ENCODE measurements at regions not wholly inside any gene's neighbourhood (a gene's known extent, or its start where the extent isn't known, plus 50 kb on each side); places are given as distances from the start of the nearest gene placed in this dataset.

- no peak for DNase-seq
Measured at GRCh38 chr18:40708726-40709125, 1246.3 kb upstream of the PIK3C3 start.

GRCh38 chr18:40707797-40708196, 1247.2 kb upstream of the PIK3C3 start:
- no peak for DNase-seq

GRCh38 chr18:40698129-40698528, 1256.9 kb upstream of the PIK3C3 start:
- DNase-seq = no peak

GRCh38 chr18:40695526-40695925, 1259.5 kb upstream of the PIK3C3 start:
- DNase-seq = no peak

- no peak for DNase-seq
Measured at GRCh38 chr18:40692871-40693270, 1262.2 kb upstream of the PIK3C3 start.

- no peak for DNase-seq
Measured at GRCh38 chr18:40690062-40690461, 1265.0 kb upstream of the PIK3C3 start.

GRCh38 chr18:40687399-40687798, 1267.6 kb upstream of the PIK3C3 start:
- no peak for DNase-seq

- DNase-seq = no peak
Measured at GRCh38 chr18:40686836-40687235, 1268.2 kb upstream of the PIK3C3 start.

GRCh38 chr18:40685219-40685618, 1269.8 kb upstream of the PIK3C3 start:
- no peak for DNase-seq

- no peak for DNase-seq
Measured at GRCh38 chr18:40678318-40678717, 1276.7 kb upstream of the PIK3C3 start.

GRCh38 chr18:40676668-40677067, 1278.4 kb upstream of the PIK3C3 start:
- no peak for DNase-seq

GRCh38 chr18:40673150-40673549, 1281.9 kb upstream of the PIK3C3 start:
- no peak for DNase-seq

- no peak for DNase-seq
Measured at GRCh38 chr18:40672590-40672989, 1282.4 kb upstream of the PIK3C3 start.

GRCh38 chr18:40670668-40671375, 1284.2 kb upstream of the PIK3C3 start:
- DNase-seq = no peak

GRCh38 chr18:40662898-40663437, 1292.1 kb upstream of the PIK3C3 start:
- DNase-seq = no peak

GRCh38 chr18:40653682-40654081, 1301.4 kb upstream of the PIK3C3 start:
- DNase-seq = no peak

GRCh38 chr18:40652321-40652720, 1302.7 kb upstream of the PIK3C3 start:
- no peak for DNase-seq

- DNase-seq = no peak
Measured at GRCh38 chr18:40651163-40651562, 1303.9 kb upstream of the PIK3C3 start.

GRCh38 chr18:40642692-40643229, 1312.3 kb upstream of the PIK3C3 start:
- DNase-seq = no peak

GRCh38 chr18:40631319-40631718, 1323.7 kb upstream of the PIK3C3 start:
- DNase-seq = no peak

GRCh38 chr18:40630496-40630895, 1324.5 kb upstream of the PIK3C3 start:
- no peak for DNase-seq

- DNase-seq = no peak
Measured at GRCh38 chr18:40624959-40625358, 1330.1 kb upstream of the PIK3C3 start.

GRCh38 chr18:40613721-40614120, 1341.3 kb upstream of the PIK3C3 start:
- no peak for DNase-seq

- no peak for DNase-seq
Measured at GRCh38 chr18:40612356-40612755, 1342.7 kb upstream of the PIK3C3 start.

GRCh38 chr18:40608226-40608625, 1346.8 kb upstream of the PIK3C3 start:
- no peak for DNase-seq

Measured in central memory CD4-positive, alpha-beta T cell (primary cell).